SK-N-MC (cell line): ENCODE measurements at regions not wholly inside any gene's neighbourhood (a gene's known extent, or its start where the extent isn't known, plus 50 kb on each side); places are given as distances from the start of the nearest gene placed in this dataset.

Experiments used
- EZH2 ChIP-seq: fragments of 200-600 bp; sonication (generic); IDR thresholded peaks from one replicate; pipeline ENCODE4 v1.6.1; 2017; ENCODE audit warnings: antibody characterized with exemption
- POLR2AphosphoS5 ChIP-seq: IDR thresholded peaks from 2 replicates; pipeline ENCODE4 v1.6.1; 2012; ENCODE audit warnings: mild to moderate bottlenecking, low read depth, low read length, borderline replicate concordance

- no peak for TF ChIP-seq EZH2
- TF ChIP-seq POLR2AphosphoS5, result no peak
Measured at GRCh38 chr5:118733394-118733793, 255.0 kb downstream of the DTWD2 start.
